Hepatocyte (in vitro differentiated cells): ENCODE measurements at regions not wholly inside any gene's neighbourhood (a gene's known extent, or its start where the extent isn't known, plus 50 kb on each side); places are given as distances from the start of the nearest gene placed in this dataset.

Experiments used
- DNase-seq: peaks from one replicate; pipeline ENCODE4 v3.0.0-alpha.2; 2016; ENCODE audit warnings: low spot score
- H2AFZ ChIP-seq: fragments of 200-600 bp; sonication (generic); 2 replicates; pipeline ENCODE4 v1.6.0; 2016; ENCODE audit warnings: antibody characterized with exemption, mild to moderate bottlenecking
- H3K27ac ChIP-seq: fragments of 200-600 bp; sonication (generic); 2 replicates; pipeline ENCODE4 v1.5.1; 2016; ENCODE audit warnings: mild to moderate bottlenecking
- H3K27me3 ChIP-seq: fragments of 200-600 bp; sonication (generic); 2 replicates; pipeline ENCODE4 v1.6.1; 2016
- H3K36me3 ChIP-seq: fragments of 200-600 bp; sonication (generic); replicated peaks from 2 replicates; pipeline ENCODE4 v1.5.1; 2016; ENCODE audit warnings: low read depth; ENCODE audit not compliant: insufficient read depth
- H3K4me1 ChIP-seq: fragments of 200-600 bp; sonication (generic); 2 replicates; pipeline ENCODE4 v1.5.1; 2016; ENCODE audit warnings: mild to moderate bottlenecking, moderate library complexity; ENCODE audit not compliant: insufficient read depth
- H3K4me2 ChIP-seq: fragments of 200-600 bp; sonication (generic); 2 replicates; pipeline ENCODE4 v1.6.0; 2016
- H3K4me3 ChIP-seq: fragments of 200-600 bp; sonication (generic); 2 replicates; pipeline ENCODE4 v1.5.1; 2016; ENCODE audit warnings: mild to moderate bottlenecking
- H3K79me2 ChIP-seq: fragments of 200-600 bp; sonication (generic); 2 replicates; pipeline ENCODE4 v1.6.0; 2017; ENCODE audit warnings: mild to moderate bottlenecking
- H3K9me2 ChIP-seq: fragments of 200-600 bp; sonication (generic); replicated peaks from 2 replicates; pipeline ENCODE4 v1.6.0; 2017; ENCODE audit warnings: mild to moderate bottlenecking; ENCODE audit not compliant: insufficient read depth
- H3K9me3 ChIP-seq: fragments of 200-600 bp; sonication (generic); 2 replicates; pipeline ENCODE4 v1.5.1; 2016; ENCODE audit warnings: low read depth, mild to moderate bottlenecking
- H4K20me1 ChIP-seq: fragments of 200-600 bp; sonication (generic); 2 replicates; pipeline ENCODE4 v1.6.0; 2016; ENCODE audit warnings: mild to moderate bottlenecking; ENCODE audit not compliant: insufficient read depth, poor library complexity, severe bottlenecking
- EZH2 ChIP-seq: fragments of 200-600 bp; sonication (generic); IDR thresholded peaks from 2 replicates; pipeline ENCODE4 v1.6.1; 2016; ENCODE audit warnings: antibody characterized with exemption, mild to moderate bottlenecking, borderline replicate concordance
- EZH2phosphoT487 ChIP-seq: fragments of 200-600 bp; sonication (generic); IDR thresholded peaks from one replicate; pipeline ENCODE4 v1.6.1; 2018; ENCODE audit warnings: antibody characterized with exemption, mild to moderate bottlenecking, low read depth, moderate library complexity; ENCODE audit not compliant: unreplicated experiment, severe bottlenecking
- WGBS: methylation state at CpG from one replicate; pipeline ENCODE4 v1.1.6; 2016; ENCODE audit warnings: low lambda C conversion rate; ENCODE audit errors: missing lambda C conversion rate; 5-methylcytosine and 5-hydroxymethylcytosine counted together
- TF ChIP-seq, protein P1 (sequence below): fragments of 200-600 bp; sonication (generic); IDR thresholded peaks from 2 replicates; pipeline ENCODE4 v1.5.1; 2016; ENCODE audit warnings: antibody characterized with exemption, mild to moderate bottlenecking; ENCODE audit not compliant: poor library complexity

DNA sequence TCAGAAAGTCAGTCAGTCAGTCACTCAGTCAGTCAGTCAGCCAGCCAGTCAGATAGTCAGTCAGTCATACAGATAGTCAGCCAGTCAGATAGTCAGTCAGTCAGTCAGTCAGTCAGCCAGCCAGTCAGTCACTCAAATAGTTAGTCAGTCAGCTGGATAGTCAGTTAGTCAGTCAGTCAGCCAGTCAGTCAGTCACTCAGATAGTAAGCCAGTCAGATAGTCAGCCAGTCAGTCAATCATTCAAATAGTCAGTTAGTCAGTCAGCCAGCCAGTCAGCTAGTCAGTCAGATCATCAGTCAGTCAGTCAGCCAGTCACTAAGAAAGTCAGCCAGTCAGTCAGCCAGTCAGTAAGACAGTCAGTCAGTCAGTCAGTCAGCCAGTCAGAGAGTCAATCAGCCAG, 477.1 kb downstream of the AGTPBP1 start:
- Histone ChIP-seq H3K4me1 (peaks cover 10% of the 10 kb centered on the region), H3K27ac (no peak overlapping the region)

DNA sequence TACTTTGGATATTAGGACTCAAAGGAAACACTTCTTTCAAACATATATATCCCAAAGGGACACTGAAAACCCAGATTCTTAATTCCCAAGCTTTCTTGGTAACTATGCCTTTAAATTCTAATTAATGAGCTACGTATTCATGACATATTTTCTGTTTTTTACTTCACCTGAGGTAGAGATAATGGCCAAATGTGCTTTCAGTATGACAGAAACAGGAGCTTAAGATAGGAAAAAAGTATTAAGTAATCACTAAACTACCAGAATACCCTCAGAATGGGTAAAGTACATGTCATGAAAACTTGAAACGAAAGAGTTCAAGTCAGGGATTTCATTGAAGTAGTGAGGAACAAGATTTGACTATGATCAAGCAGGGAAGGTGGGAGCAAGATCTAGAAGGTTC, 478.5 kb downstream of the AGTPBP1 start:
- Histone ChIP-seq H2AFZ (no peak overlapping the region), H3K9me3 (no peaks in the 10 kb centered on the region), H3K36me3 (no peaks in the 10 kb centered on the region), H3K27ac (no peak overlapping the region), H3K9me2 (no peaks in the 10 kb centered on the region), H3K79me2 (no peaks in the 10 kb centered on the region), H3K4me2 (no peak overlapping the region), H4K20me1 (no peaks in the 10 kb centered on the region), H3K4me1 (peaks cover 10% of the 10 kb centered on the region), H3K27me3 (peaks cover 16% of the 10 kb centered on the region), H3K4me3 (no peak overlapping the region)
- WGBS, result 66% methylated on average over 2 of the region's 2 CpGs
- TF ChIP-seq EZH2, result no peak
- no peak for DNase-seq

More for the DNA sequence above, 477.1 kb downstream of the AGTPBP1 start:
- Histone ChIP-seq H3K79me2 (no peaks in the 10 kb centered on the region), H3K36me3 (no peaks in the 10 kb centered on the region), H2AFZ (no peak overlapping the region), H3K9me2 (no peaks in the 10 kb centered on the region), H4K20me1 (no peaks in the 10 kb centered on the region), H3K27me3 (peaks cover 16% of the 10 kb centered on the region), H3K4me2 (no peak overlapping the region), H3K4me3 (no peak overlapping the region), H3K9me3 (no peaks in the 10 kb centered on the region)
- DNase-seq, result no peak
- no peak for TF ChIP-seq EZH2phosphoT487
- no peak for TF ChIP-seq EZH2
- TF ChIP-seq, protein P1, sequence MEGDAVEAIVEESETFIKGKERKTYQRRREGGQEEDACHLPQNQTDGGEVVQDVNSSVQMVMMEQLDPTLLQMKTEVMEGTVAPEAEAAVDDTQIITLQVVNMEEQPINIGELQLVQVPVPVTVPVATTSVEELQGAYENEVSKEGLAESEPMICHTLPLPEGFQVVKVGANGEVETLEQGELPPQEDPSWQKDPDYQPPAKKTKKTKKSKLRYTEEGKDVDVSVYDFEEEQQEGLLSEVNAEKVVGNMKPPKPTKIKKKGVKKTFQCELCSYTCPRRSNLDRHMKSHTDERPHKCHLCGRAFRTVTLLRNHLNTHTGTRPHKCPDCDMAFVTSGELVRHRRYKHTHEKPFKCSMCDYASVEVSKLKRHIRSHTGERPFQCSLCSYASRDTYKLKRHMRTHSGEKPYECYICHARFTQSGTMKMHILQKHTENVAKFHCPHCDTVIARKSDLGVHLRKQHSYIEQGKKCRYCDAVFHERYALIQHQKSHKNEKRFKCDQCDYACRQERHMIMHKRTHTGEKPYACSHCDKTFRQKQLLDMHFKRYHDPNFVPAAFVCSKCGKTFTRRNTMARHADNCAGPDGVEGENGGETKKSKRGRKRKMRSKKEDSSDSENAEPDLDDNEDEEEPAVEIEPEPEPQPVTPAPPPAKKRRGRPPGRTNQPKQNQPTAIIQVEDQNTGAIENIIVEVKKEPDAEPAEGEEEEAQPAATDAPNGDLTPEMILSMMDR, result no peak

DNA sequence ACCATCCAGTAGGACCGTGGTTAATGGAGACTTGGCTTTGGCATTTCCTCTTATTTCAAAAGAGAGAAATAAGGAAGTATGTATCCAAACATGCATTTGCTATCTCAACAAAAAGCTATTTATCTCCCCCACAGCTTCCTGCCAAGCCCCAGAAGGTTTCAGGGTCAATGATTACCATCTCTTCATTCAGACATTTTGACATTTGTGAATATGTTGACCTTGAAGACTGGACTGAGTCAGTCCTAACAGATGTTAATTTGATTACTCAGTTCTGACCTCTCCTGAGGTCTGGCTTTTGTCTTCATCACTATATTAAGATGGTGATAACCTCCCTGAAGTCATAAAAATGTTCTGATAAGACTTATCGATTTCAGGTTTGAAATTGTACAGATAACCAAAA, 479.4 kb downstream of the AGTPBP1 start:
- peaks cover 10% of the 10 kb centered on the region for H3K4me1 ChIP-seq
- H3K36me3 ChIP-seq, result no peaks in the 10 kb centered on the region
- no peaks in the 10 kb centered on the region for H3K9me2 ChIP-seq
- no peak overlapping the region for H3K27ac ChIP-seq
- no peaks in the 10 kb centered on the region for H4K20me1 ChIP-seq
- H3K9me3 ChIP-seq, result no peaks in the 10 kb centered on the region
- H3K79me2 ChIP-seq, result no peaks in the 10 kb centered on the region
- no peak overlapping the region for H3K4me3 ChIP-seq
- 5% methylated on average over 2 of the region's 2 CpGs for WGBS
- peaks cover 13% of the 10 kb centered on the region for H3K27me3 ChIP-seq
- TF ChIP-seq, protein P1, result no peak
- TF ChIP-seq EZH2phosphoT487, result no peak
- no peak for TF ChIP-seq EZH2
- no peak overlapping the region for H3K4me2 ChIP-seq
- H2AFZ ChIP-seq, result no peak overlapping the region
- DNase-seq, result no peak

DNA sequence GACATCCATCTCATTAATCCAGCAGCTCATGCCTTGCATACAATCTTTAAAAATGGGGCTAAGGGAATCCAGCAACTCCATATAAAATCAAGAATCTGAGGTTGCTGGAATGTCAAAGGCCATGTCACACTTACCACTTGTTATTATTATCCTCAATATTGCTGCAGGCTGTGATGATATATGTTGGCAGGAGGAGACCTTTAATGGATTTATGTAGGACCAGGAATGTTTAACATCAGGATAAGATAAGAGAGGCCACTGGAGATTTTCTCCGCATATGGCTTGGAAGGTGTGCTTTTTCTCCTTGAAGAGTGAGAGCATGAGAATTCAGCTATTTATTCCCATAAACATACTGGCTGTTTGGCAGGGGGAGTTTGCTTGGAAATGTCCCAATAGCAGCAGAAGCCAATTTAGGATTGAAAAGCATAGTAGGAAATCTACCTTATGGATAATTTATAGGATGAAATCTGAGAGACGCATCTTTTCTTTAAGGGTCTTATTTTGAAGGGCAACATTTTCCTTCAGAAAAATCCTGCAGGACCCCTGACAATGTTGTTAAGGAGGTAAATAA, 481.4 kb downstream of the AGTPBP1 start:
- H3K79me2 ChIP-seq, result no peaks in the 10 kb centered on the region
- no peaks in the 10 kb centered on the region for H3K9me3 ChIP-seq
- TF ChIP-seq, protein P1, result no peak
- TF ChIP-seq EZH2 (no peak), EZH2phosphoT487 (no peak)
- no peak overlapping the region for H2AFZ ChIP-seq
- H4K20me1 ChIP-seq, result no peaks in the 10 kb centered on the region
- no peaks in the 10 kb centered on the region for H3K9me2 ChIP-seq
- no peaks in the 10 kb centered on the region for H3K36me3 ChIP-seq
- DNase-seq, result no peak
- no peak overlapping the region for H3K27ac ChIP-seq
- peaks cover 10% of the 10 kb centered on the region for H3K4me1 ChIP-seq
- no peak overlapping the region for H3K4me3 ChIP-seq
- H3K4me2 ChIP-seq, result no peak overlapping the region
- H3K27me3 ChIP-seq, result no peaks in the 10 kb centered on the region
- WGBS, result 51% methylated on average over 2 of the region's 2 CpGs
